Activated CD4-positive, alpha-beta T cell treated with anti-CD3 and anti-CD28 coated beads for 1 hour (primary cell): ENCODE measurements at regions not wholly inside any gene's neighbourhood (a gene's known extent, or its start where the extent isn't known, plus 50 kb on each side); places are given as distances from the start of the nearest gene placed in this dataset.
"Not testable (repeated sequence)": the region's sequence is repeated elsewhere in the genome, so short reads cannot be mapped to it uniquely, and the experiment has no call there.

Experiments used
- DNase-seq: peaks from one replicate; pipeline ENCODE4 v3.0.0-alpha.2; 2020

DNA sequence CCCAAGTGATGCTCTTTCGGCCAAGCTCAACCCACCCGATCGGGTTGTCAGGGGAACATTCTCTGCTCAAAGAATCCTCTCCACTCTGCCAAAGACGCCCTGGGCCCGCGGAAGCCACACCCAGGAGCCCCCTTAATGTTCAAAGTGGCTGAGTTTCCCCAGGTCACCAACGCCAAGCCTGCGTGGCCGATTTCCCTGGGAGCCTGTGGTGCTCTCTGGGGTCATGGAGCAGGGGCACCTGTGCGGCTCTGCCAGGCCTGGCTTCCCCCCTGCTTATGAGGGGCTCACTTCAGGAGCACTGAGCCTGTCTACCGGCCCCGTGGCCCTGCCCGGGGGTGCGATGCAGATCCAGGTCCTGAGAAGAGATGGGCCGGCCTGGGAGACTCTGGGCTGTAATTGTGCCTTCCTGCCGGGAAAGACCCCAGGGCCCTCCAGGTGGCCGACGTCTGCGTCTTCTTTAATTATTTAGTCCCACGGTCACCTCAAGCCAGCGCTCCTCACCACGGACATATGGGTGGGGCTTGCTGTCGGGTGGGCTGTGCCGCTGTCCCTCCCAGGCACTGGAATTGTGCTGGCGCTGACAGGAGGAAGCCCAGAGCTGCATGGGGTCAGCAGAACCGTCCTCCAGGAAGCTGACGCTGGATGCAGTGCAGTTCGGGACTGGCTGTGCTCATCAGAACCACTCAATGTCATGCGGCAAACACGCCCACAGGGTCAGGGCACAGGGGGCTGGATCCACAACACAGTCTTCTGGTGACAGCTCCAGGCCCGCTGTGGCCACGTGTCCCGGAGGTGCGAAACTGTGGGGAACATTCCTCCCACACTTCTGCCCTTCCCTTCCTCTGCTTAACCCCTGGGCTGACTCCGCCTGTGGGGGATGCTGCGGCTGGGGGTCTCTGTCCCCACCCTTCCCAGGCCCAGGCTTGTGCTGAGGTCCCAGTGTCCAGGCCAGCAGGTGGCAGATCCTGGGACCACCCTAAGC, 267.6 kb upstream of the SFSWAP start:
- DNase-seq: no peak

DNA sequence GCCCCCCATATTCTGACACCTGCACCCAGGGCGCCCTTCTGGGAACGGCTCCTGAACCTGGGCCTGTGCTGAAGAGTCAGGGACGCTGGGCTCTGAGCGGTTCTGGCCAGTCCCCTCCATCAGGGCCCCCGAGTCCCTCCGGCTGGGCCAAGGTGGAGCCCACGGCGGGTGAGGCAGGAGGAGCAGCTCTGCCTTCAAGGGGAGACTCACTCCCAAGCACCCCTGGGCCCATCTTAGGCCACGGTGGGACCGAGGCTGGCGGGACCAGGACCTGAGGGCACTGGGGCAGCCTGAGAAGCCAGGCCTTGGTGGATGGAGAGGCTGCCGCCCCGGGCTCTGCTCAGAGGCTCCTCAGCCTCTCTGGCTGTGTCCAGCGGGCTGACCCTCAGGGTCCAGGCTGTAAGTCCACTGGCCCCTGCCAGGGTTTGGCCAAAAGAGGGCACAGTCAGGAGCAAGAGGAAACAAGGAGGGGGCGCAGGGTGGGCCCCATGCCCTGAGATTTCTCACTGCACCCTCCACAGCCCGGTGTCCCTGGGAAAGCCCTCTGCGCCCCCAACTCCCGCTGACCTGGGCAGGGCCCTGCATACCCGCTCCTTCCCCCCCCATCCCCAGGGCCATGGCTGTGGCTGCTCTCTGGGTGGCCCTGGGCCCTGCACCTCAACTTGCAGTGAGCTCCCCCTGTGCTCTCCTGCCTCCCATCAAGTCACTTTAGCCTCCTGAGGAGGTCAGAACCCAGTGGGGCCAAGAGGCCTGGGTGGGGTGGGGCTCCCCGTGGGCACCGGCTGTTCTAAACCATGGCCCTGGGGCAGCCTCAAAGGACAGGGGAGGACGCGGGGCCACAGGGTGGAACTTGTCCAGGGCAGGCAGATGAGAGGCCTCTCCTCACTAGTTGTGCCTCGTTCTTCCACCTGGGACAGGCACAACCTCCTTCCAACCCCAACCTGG, 266.4 kb upstream of the SFSWAP start:
- no peak for DNase-seq

DNA sequence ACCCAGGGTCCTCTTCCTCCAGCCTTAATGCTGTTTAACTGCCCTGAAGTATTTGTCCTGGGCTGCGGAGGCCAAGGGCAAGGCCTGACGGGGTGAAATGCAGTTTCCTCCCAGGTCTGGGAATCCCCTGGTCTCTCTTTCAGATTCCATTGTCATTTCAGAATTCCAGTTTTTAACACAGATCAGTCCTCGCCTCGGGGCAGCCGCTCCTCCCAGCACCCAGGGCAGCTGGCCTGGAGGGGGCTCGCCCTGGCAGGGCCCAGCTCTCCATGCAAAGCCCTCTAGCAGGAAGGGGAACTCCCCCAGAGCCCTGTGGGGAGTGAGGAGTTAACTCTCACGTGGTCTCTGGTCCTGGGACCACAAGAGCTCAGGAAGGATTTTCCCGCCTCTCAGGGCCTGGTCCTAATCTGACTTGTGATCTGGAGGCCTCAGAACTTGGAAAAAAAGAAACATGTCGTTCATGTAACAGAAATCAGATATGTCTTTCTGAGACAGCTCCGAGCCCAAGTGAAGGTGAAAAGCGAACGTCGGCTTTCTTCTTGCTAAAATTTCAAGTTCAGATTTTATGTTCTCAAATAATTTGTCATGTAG, 265.6 kb upstream of the SFSWAP start:
- DNase-seq: no peak

DNA sequence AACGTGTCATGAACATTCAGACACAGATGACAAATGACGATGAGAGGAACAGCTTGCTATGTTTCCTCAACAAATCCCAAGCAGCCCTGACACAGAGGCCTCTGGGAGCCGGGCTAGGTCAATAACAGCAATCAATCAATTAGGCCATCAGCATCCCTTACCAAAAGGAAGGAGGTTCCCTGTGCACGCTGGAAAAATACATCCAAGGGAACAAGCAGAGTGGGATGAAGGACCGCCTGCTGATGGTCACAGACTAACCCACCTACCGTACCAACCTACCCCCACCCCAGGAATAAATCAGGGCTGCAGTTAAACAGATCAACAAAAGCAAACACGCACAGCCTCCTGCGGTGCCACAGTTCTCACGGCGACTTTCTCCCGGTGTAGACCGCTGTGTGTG, 265.1 kb upstream of the SFSWAP start:
- no peak for DNase-seq

DNA sequence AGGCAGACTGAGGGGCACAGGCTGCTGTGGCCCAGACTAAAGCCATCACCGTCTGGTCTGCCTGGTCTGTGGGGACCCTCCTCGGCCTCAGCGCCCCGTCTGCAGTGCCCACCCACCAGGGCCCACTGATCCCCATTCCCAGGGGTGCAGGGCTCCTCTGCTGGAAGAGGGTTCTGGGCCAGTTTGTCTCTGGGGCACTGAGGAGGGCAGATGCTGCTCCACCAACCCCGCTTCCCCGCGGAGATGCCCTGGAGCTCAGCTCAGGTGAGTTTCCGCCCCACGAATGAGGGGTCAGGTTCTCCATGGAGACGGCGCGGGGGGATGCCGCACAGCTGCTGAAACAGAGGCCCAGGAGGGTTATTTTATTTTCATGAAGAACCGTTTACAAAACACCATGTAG, 263.3 kb upstream of the SFSWAP start:
- DNase-seq: not testable (repeated sequence)

DNA sequence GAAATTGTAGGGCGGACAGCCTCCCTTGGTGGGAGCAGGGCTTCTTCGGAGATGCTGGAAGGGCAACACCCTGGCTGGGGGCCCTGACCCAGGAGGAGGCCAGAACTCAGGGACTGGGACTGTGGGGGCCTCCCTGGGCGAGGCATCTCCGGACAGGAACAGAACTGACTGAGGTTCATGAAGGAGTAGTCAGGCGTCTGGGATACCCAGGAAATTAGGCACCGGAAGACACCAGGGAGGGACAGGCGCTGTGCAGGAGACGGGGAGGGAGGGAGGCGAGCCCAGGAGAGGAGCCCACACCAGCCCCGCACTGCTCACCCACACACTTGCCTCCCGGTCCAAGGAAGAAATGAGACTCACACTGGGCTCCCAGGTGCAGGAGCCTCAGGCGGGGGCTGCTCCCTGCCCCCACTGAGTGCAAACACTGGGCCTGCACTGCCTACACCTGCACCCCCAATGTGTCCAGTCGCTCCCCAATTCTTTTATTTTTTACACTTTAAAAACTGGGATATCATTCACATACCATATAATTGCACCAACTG, 262.6 kb upstream of the SFSWAP start:
- no peak for DNase-seq

DNA sequence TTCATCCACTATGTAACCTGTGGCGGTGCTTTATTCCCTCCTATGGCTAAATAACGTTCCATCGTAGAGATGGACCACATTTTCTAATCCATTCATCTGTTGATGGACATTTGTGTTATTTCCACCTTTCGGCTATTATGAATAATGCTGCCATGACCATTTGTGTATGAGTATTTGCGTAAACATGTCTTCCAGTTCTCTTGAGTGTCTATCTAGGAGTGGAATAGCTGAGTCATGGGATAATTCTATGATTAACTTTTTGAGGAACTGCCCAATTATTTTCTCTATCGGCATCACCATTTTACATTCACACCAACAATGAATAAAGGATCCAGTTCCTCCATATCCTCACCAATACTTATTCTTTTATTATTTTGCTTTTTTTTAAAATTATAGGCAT, 261.9 kb upstream of the SFSWAP start:
- DNase-seq: no peak

DNA sequence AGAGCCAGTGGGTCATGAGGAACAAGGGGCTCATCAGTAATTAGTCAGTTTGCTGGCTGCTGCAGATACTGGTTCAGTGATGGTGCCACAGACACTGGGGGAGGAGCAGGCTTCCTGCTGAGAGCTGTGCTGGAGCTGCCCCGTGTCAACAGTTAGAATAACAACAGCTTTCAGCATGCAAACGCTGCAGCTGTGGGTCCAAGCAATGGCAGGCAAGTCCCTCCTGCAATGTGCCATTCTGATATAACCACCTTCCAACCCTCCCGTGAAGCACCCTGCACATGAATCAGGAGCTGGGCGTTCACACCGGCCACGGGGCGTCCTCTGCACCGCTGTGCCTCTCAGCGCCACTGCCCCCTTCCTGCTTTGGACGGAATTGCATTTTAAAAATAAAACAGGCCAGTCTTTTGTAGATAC, 258.4 kb upstream of the SFSWAP start:
- no peak for DNase-seq

DNA sequence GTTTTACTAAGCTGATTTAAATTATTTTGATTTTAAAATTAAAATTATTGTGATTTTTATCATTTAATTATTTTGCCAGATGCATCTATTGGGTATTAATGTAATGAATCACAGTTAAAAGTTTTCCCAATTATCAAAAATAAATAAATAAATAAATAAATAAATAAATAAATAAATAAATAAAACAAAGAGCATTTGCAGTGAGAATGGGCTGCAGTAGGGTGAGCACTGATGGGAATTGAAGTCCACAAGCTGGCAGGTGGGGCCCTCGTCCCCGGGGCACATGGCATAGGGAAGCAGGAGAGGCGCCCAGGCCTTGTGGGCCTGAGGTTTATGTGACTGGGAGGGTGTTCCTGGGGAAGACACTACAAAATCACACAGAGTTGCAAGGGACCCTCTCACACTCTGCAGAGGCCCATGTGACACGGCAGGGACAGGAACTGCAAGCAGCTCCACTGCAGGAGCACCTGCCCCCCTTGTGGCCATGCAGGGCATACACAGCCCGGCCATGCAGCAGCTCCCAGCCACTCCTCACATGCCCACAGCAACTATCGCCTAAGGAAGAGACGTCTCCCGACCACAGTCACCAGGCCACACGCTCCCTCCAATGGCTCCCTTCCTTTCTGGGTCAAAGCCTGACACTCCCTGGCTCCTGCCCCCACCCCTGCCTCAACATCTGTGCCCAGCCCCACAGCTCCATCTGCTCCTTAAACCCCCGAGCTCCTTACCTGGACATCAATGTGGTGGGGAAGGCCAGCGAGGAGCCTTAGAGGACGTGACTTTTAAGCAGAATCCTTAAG, 256.3 kb upstream of the SFSWAP start:
- DNase-seq: no peak

DNA sequence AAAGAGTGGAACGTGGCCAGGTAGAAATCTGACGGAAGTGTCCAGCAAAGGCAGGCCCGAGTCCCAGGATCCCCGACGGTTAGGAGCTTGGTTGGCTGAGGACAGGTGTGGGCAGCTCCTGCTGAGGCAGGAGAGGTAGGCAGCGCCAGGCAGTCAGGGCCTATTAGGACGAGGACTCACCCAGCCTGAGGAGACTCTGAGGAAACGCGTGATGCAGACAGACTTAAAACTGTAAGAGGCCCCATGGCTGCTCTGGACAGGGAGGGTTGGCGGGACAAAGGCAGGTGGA, 255.7 kb upstream of the SFSWAP start:
- no peak for DNase-seq

DNA sequence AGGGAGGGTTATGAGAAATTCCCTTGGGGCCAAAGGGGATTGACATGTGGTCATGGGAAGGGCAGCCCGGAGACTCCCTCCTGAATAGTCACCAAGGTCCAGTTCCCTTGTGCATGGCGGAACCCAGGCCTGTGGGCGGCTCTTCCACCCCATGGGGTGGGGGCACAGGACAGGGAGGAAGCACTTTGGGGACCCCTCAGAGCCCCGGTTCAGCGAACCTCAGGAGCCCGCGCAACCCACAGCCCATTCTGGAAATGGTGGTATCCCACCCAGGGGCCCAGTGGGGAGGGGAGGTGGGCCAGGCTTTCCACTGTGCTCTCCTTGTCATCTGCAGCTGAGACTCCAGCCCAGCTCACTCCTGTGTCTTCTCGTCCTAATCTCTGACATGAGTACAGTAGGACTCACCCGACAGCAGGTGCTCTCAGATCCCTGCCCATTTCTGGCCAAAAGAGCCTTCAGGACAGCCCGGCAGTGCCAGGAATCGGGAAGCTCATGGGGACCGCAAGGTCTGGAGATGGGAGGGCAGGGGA, 255.2 kb upstream of the SFSWAP start:
- no peak for DNase-seq

DNA sequence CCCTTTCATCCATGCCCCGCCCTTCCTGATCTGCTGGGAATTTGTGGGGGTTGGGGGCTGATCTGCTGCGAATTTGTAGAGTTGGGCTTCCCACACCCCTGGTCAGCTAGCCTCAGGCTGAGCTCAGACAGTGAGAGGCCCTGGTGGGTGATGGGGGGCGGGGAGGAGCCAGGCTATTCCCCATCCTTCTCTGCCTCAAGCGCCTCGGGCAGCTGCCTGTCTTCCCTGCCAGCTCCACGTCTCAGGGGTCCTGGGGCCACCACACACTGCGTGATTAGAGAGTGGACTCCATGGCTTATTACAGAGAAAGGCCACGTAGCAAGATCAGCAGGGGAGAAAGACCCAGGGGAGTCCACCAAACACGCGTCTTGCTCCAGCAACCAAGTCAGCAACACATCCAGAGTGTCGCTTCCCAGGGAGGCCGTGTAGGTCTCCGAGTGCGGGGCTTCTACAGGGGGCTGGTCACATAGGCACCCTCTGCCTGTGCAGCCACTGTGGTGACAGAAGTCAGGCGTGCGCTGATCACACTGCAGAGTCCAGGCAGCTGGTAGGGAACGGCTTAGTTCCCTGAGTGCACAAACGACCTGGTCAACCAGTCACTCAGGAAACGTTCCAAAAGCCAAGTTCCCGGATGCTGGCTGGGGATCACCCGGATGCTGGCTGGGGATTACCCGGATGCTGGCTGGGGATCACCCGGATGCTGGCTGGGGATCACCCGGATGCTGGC, 254.4 kb upstream of the SFSWAP start:
- no peak for DNase-seq

DNA sequence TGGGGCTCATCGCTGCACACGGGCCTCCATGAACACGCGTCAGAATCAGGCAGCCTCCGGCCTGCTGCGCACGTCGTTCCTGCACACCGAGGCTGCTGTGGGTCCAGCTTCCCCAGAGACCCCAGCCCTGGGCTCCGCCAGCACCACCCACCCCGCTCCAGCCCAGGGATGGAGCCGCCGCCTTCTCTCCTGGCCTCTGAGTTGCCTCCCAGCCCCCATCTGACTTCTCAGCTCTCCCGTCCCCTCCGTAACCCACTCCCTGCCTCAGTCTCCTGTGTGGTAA, 253.9 kb upstream of the SFSWAP start:
- no peak for DNase-seq

DNA sequence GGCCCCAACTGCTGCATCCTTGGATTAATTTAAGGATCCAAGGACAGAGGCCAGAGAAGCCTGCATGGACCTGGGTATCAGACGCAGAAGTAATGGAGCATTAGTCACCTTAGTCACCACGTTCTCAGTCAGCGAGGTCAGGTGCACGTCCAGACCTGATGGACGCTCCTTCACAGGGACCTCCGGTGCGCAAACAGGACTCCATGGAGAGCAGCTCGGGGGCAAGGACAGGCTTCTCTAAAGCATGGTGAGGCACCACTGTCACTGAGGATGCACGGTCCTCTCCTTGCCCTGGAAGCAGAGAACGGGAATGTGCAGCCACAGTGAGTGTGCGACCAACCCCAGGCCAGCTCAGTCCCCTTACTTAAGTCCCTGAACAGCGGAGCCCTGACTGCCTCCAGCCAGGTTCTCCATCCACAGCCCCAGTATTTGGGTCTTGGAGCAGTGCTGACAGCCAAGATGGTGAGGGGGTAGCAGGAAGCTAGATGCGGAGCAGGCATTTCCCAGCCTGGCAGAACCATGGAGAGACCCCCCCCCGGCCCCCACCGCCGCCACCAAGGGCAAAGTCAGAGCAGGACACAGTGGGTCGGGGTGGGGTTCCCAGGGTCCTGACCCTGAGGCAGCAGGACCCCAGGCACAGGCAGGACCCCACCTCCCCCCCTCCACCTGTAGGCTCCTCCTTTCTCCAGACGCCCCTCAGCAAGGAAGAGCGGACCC, 253.4 kb upstream of the SFSWAP start:
- no peak for DNase-seq

DNA sequence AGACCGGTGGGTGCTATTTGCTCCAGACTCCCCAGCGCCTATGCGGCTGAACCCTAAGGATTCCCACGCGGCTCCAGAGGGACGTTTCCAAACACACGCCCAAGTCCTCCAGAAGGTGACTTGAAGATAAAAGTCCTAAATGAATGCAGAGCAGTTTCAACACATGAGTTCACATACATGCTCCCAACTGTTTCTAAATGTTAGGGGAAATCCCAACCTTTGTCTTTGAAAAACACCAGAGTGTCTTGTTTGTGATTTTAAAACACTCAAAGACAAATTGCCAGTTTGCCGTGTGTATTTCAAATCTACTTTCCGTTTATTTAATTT, 252.9 kb upstream of the SFSWAP start:
- DNase-seq: no peak

DNA sequence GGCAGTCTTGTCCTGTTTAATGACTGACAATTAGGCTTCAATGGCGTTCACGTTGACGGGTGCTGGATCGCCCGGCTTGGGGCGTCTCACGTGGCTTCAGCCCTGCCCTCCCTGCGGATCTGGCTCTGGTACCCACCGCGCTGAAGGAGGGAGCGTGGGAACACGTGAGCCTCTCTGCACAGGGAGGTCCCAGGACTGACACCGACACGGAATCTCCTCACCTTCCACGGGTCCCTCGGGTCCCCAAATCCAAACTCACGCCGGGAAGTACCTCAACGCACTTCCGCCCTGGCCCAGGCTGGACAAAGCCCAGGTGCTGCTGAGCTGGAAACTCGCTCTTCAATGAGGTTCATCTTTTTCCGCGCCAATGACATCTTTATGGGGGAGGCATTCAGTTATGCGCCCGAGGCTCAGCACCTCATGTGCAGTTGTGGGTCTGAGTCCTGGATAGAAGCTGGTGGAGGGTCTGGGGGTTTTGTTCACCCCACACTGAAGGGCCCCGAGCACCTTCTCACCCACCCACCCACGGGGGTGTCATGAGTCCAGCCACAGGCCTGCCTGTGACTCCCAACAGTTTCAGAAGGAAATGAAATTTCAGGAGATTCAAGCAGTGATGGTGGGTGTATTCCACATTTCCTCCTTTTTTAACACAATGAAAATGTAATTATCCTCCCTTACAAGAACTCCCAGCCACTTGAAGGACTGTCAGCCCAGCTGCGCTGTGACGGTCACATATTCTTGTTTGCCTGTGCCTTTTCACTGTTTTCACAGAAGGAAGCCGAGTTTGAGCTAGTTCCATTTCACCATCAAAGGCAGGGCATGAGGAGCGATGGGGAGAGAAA, 251.7 kb upstream of the SFSWAP start:
- no peak for DNase-seq

DNA sequence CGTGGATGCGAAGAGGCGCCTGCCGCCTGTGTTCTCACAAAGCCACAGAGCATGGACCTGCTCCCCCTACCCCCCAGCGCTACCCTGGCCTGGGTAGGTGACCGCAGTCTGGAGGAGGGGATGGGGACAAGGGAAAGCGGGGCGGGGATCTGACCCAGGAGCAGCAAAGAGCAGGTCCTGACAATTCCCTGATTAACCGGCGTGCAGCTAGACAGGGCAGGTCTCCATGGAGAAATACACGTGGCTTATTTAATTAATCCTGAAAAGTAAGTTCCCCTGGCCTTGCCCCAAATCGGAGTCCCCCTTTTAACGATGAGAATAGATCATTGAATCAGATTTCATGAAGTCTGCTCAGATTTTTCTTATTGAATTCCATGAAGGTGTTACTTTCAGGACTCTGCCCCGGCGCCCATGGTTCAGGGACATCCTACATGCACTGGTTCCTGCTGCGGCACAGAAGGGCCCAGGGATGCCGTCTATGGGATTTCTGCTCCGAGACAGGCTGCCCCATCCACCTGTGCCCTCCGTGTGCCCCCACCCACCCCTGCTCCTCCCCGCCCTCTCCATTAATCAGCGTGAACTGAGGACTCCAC, 251.0 kb upstream of the SFSWAP start:
- DNase-seq: no peak

DNA sequence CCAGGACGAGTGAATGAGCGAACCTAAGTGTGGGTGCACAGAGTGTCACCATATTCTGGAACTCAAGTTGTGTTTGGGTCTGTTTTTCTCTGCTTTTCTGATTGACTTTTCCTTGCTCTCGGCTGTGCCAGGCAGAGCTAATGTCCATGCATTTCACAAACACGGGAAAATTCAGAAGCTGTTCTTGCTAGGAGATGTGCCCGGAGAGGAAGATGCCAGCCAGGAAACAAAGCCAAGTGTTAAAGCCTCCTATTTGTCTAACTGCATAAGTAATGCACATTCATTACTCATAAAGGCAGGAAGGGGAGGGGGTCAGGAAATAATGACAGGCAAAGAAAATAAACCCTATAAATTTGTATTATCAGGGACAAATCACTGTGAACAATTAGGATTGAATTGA, 250.4 kb upstream of the SFSWAP start:
- DNase-seq: no peak

DNA sequence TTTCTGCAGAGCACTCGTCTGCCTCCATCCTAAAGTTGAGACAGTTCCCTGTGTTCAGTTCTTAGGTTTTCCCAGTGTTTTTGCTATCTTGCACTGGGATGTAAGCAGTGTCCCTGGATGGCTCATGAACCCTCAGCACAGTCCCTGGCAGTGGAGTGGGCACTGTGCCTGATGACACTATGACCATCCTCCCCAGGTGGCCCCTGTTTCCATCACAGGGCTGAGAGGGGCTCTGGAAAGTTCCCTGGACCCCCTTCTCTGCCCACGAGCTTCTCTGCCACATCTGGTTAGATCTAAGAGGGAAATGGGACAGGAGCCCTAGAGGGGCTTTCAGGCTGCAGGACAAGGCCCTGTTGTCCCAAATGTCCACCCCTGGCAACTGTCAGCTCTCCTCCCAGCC, 249.8 kb upstream of the SFSWAP start:
- no peak for DNase-seq

DNA sequence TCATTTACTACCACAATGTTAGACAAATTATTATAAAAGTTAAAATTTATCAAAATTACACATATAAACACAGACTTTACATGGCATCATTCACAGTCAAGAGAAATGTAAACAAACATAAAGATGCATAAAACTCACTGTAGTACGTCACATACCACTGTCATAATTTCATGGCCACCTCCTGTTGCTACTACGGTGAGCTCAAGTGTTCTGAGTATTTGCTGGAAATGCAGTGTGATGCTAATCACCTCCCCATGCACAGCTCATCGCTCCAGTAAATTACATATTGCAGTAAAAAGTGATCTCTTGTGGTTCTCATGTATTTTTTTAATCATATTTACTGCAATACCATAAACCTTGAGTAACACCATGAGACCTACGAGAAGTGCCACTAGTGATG, 247.7 kb upstream of the SFSWAP start:
- no peak for DNase-seq
